Fibroblast of lung (primary cell): ENCODE measurements at regions not wholly inside any gene's neighbourhood (a gene's known extent, or its start where the extent isn't known, plus 50 kb on each side); places are given as distances from the start of the nearest gene placed in this dataset.

ENCODE experiments used
- DNase-seq, 2 donors: peaks; one replicate each; pipeline versions ENCODE4 v3.0.0 to v3.0.0-alpha.2; 2010; ENCODE audit warnings: low read depth in 2 of 2
- H2AFZ ChIP-seq: 2 replicates; pipeline ENCODE4 v1.5.1; 2012; ENCODE audit warnings: low read length, control low read depth, inconsistent platforms
- H3K27ac ChIP-seq: 2 replicates; pipeline ENCODE4 v1.5.1; 2011; ENCODE audit warnings: low read length, control low read depth; ENCODE audit not compliant: insufficient read depth
- H3K27me3 ChIP-seq: 2 replicates; pipeline ENCODE4 v1.5.1; 2011; ENCODE audit warnings: mild to moderate bottlenecking, low read length; ENCODE audit not compliant: control insufficient read depth, insufficient read depth
- H3K36me3 ChIP-seq: 2 replicates; pipeline ENCODE4 v1.5.1; 2011; ENCODE audit warnings: low read length; ENCODE audit not compliant: control insufficient read depth, insufficient read depth
- H3K4me1 ChIP-seq: 2 replicates; pipeline ENCODE4 v1.5.1; 2011; ENCODE audit warnings: low read length; ENCODE audit not compliant: control insufficient read depth, insufficient read depth; ENCODE audit errors: extremely low read depth
- H3K4me2 ChIP-seq: 2 replicates; pipeline ENCODE4 v1.5.1; 2011; ENCODE audit warnings: low read length, control low read depth; ENCODE audit not compliant: insufficient read depth; ENCODE audit errors: extremely low read depth
- H3K4me3 ChIP-seq, 4 experiments: fragments of 200-600 bp in 1 of 4; sonication (generic) in 1 of 4; replicated peaks in 1 of 4; 2 replicates each; pipeline ENCODE4 v1.5.1; 2011 to 2016; ENCODE audit warnings: low read length in 4 of 4, low read depth in 3 of 4, mild to moderate bottlenecking in 3 of 4, control low read depth in 2 of 4, inconsistent platforms in 1 of 4, mixed read lengths in 1 of 4; ENCODE audit not compliant: insufficient read depth in 1 of 4; ENCODE audit errors: control extremely low read depth in 1 of 4
- H3K79me2 ChIP-seq: 2 replicates; pipeline ENCODE4 v1.5.1; 2012; ENCODE audit warnings: mild to moderate bottlenecking, low read length, inconsistent platforms; ENCODE audit not compliant: control insufficient read depth, insufficient read depth
- H3K9ac ChIP-seq: 2 replicates; pipeline ENCODE4 v1.5.1; 2011; ENCODE audit warnings: mild to moderate bottlenecking, low read length, control low read depth; ENCODE audit not compliant: insufficient read depth
- H3K9me3 ChIP-seq: 2 replicates; pipeline ENCODE4 v1.5.1; 2012; ENCODE audit warnings: low read depth, low read length; ENCODE audit not compliant: control insufficient read depth, insufficient read depth
- H4K20me1 ChIP-seq: 2 replicates; pipeline ENCODE4 v1.5.1; 2011; ENCODE audit warnings: low read length; ENCODE audit not compliant: control insufficient read depth, insufficient read depth; ENCODE audit errors: extremely low read depth
- CTCF ChIP-seq, 2 donors: IDR thresholded peaks in 1 of 2; conservative IDR thresholded peaks in 1 of 2; 1 replicate in 1 of 2; 2 replicates in 1 of 2; pipeline ENCODE4 v1.5.1; 2011 to 2012; ENCODE audit warnings: low read length in 2 of 2, control low read depth in 1 of 2, inconsistent platforms in 1 of 2, low read depth in 1 of 2, mild to moderate bottlenecking in 1 of 2
- EZH2 ChIP-seq: IDR thresholded peaks from 2 replicates; pipeline ENCODE4 v1.5.1; 2012; ENCODE audit warnings: low read length, control low read depth, mild to moderate bottlenecking; ENCODE audit errors: missing control alignments

- no peaks in the 10 kb centered on the region for H3K79me2 ChIP-seq
- no peak for TF ChIP-seq CTCF (conservative IDR thresholded peaks at IDR 0.05 in 1 of 2, IDR thresholded peaks at IDR 0.05 in 1 of 2; ENCODE audit: low read depth in 1 of 2, low read length in 2 of 2)
- no peak for TF ChIP-seq EZH2
These were observed 56.7 kb upstream of the GUCA2B start for GRCh38 chr1:42096554-42096953.

GRCh38 chr1:42089246-42089645 is 64.0 kb upstream of the GUCA2B start:
- no peaks in the 10 kb centered on the region for H3K79me2 ChIP-seq
- no peak overlapping the region for H2AFZ ChIP-seq
- DNase-seq, result no peak
- H4K20me1 ChIP-seq, result no peaks in the 10 kb centered on the region
- TF ChIP-seq CTCF (conservative IDR thresholded peaks at IDR 0.05 in 1 of 2, IDR thresholded peaks at IDR 0.05 in 1 of 2; ENCODE audit: low read depth in 1 of 2, low read length in 2 of 2) (no peak), EZH2 (no peak)
- no peak overlapping the region for H3K9ac ChIP-seq
- no peaks in the 10 kb centered on the region for H3K9me3 ChIP-seq
- peaks cover 1% of the 10 kb centered on the region for H3K27me3 ChIP-seq
- no peaks in the 10 kb centered on the region for H3K36me3 ChIP-seq
- H3K4me1 ChIP-seq, result no peaks in the 10 kb centered on the region
- H3K27ac ChIP-seq, result no peak overlapping the region
- no peak overlapping the region for H3K4me2 ChIP-seq
- no peak overlapping the region for H3K4me3 ChIP-seq

More at GRCh38 chr1:42096554-42096953, 56.7 kb upstream of the GUCA2B start:
- no peaks in the 10 kb centered on the region for H4K20me1 ChIP-seq
- H3K4me3 ChIP-seq, result no peak overlapping the region
- no peak overlapping the region for H3K27ac ChIP-seq
- H3K9ac ChIP-seq, result no peak overlapping the region
- DNase-seq, result no peak
- no peak overlapping the region for H2AFZ ChIP-seq
- H3K36me3 ChIP-seq, result no peaks in the 10 kb centered on the region
- H3K9me3 ChIP-seq, result no peaks in the 10 kb centered on the region
- H3K4me2 ChIP-seq, result no peak overlapping the region
- H3K4me1 ChIP-seq, result no peaks in the 10 kb centered on the region
- no peaks in the 10 kb centered on the region for H3K27me3 ChIP-seq

GRCh38 chr1:42086146-42086545 is 67.1 kb upstream of the GUCA2B start:
- Histone ChIP-seq H3K4me1 (no peaks in the 10 kb centered on the region), H3K27ac (no peak overlapping the region), H3K27me3 (peaks cover 2% of the 10 kb centered on the region), H3K9ac (no peak overlapping the region), H3K36me3 (no peaks in the 10 kb centered on the region), H3K79me2 (no peaks in the 10 kb centered on the region), H3K4me2 (no peak overlapping the region), H2AFZ (no peak overlapping the region), H4K20me1 (no peaks in the 10 kb centered on the region), H3K4me3 (no peak overlapping the region), H3K9me3 (no peaks in the 10 kb centered on the region)
- no peak for TF ChIP-seq EZH2
- DNase-seq, result no peak
